IMR-90 (cell line): ENCODE measurements at regions not wholly inside any gene's neighbourhood (a gene's known extent, or its start where the extent isn't known, plus 50 kb on each side); places are given as distances from the start of the nearest gene placed in this dataset.

Source experiments
- CTCF ChIP-seq: conservative IDR thresholded peaks from 2 replicates; pipeline ENCODE4 v1.5.1; 2012; ENCODE audit warnings: mild to moderate bottlenecking, low read depth, low read length, improper control_type of control experiment
- FOS ChIP-seq: fragments of 150-350 bp; IDR thresholded peaks from 2 replicates; pipeline ENCODE4 v1.6.1; 2016; ENCODE audit warnings: low read depth, low read length

- TF ChIP-seq CTCF, result no peak
- TF ChIP-seq FOS, result no peak
Measured at GRCh38 chr9:7246917-7247522, 489.2 kb downstream of the KDM4C start.
